GM21447 (cell line): ENCODE measurements at regions not wholly inside any gene's neighbourhood (a gene's known extent, or its start where the extent isn't known, plus 50 kb on each side); places are given as distances from the start of the nearest gene placed in this dataset.

Experiments
- ATAC-seq: cut with Tn5 transposase; IDR thresholded peaks from one replicate; pipeline ENCODE4 v1.9.1; 2021; ENCODE audit not compliant: unreplicated experiment

GRCh38 chr10:3526727-3527501 lies 258.1 kb downstream of the KLF6 start:
- ATAC-seq = no peak

GRCh38 chr10:3525832-3526449 lies 259.1 kb downstream of the KLF6 start:
- ATAC-seq = no peak

- ATAC-seq = no peak
These were observed 260.7 kb downstream of the KLF6 start for GRCh38 chr10:3524086-3524960.

GRCh38 chr10:3523309-3524050 lies 261.5 kb downstream of the KLF6 start:
- no peak for ATAC-seq

GRCh38 chr10:3516923-3517255 lies 268.1 kb downstream of the KLF6 start:
- ATAC-seq = no peak

DNA sequence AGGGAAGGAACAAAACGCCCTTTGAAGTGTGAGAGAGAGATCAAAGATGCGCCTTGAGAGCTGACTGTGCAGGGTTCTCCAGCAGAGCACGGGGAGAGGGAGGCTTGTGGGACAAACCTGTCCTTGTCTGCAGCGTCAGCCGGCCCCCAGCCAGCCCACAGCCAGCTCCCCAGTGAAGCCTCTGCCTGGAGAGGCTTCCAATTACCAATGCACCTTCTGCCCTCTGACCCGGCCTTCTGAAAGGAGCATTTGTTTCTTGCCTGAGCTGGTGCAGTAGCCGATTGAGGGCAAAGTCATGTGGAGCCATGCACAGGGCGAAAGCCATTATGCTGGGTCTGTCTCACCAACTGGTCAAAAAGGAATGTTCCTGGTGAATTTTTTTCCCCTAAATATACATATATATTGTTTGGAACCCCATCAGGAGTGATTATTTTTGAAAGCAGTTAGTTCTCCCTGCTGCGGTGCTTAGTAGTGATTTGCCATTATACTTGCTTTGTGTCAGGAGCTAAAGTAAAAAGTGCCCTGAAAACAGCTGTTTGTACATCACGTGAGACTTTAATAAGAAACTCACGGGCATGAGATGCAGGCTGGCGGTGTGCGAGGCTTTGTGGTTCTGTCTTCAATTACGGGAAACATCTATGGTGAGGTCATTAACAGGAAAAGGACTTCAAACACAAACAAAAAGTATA lies 268.6 kb downstream of the KLF6 start:
- no peak for ATAC-seq

GRCh38 chr10:3514691-3515090 lies 270.3 kb downstream of the KLF6 start:
- no peak for ATAC-seq

GRCh38 chr10:3512263-3512662 lies 272.7 kb downstream of the KLF6 start:
- no peak for ATAC-seq

DNA sequence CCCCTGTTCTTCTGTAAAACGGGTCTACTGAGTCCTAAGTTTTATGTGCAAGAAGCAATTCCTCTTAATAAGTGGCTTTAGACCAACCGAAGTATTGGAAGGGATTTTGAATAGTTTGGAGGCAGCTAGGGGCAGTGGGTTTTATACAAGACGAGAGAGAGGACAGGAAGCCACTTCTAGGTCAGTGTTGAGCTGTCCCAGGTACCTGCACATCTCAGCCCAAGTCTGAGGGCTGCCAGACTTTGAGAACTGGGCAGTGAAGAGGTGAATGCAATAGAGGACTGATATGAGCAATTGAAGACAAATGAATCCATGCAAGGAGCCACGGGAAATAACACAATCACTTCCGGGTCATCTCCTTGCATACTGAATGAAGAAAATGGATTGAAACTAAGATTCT lies 273.5 kb downstream of the KLF6 start:
- no peak for ATAC-seq

GRCh38 chr10:3510741-3511140 lies 274.3 kb downstream of the KLF6 start:
- ATAC-seq = no peak

- ATAC-seq = no peak
These were observed 275.7 kb downstream of the KLF6 start for GRCh38 chr10:3509355-3509754.

DNA sequence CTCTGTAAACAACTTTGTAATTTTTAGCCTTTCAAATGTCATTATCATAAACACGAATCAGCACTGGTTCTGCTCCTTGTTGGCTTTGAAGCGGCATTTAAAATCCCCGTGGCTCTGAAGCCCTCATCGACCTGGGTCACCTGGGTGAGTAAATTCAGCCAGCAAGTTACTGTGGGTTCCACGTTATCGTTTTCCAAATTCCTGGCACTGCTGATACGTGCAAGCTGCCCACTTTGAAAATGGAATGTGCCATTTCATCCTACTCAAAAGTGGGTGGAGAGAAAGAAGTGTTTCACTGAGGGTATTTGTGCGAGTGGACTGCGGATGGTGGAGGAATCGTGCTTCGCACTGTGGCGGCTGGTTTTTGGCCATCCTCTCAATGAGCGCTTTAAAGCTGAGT lies 281.7 kb downstream of the KLF6 start:
- ATAC-seq = no peak

GRCh38 chr10:3502673-3503072 lies 282.3 kb downstream of the KLF6 start:
- ATAC-seq = no peak

DNA sequence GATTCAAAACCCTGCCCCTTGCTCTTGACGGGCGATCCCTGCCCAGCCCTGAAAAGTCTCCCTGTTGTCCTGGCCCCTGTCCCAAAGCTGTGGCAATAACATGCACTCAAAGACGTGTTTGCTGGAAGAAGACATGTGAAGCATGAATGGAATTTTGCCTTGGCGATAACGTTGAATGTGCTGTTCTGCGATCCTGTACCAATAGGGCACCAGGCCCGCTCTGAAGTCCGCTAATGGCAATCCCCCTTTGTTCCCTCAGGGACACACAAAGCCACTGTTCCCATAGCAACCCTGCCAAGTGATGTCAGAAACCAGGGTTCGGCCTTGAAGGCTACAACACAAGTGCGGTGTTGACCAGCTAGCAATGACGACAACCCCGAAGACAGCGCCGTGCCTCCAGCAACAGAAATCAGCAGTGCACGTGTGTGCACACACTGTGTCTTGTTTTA lies 284.6 kb downstream of the KLF6 start:
- no peak for ATAC-seq

- no peak for ATAC-seq
These were observed 285.9 kb downstream of the KLF6 start for GRCh38 chr10:3499120-3499519.

DNA sequence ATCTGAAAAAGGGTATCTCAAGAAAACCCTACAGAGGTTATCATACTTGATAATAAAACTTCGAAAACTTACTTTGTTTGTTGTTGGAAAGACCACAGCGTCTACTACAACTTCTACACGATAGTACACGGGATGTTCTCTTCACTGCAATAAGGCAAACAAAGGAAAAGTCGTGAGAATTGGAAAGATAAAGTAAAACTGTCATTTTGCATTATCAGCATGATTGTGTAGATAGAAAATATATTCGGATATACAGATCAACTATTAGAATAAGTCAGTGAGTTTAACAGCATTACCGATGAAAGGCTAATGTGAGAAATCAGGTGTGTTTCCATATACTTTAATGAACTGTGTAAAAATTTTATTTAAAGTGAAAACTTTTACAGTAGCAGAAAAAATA lies 287.4 kb downstream of the KLF6 start:
- no peak for ATAC-seq

- ATAC-seq = no peak
These were observed 288.9 kb downstream of the KLF6 start for GRCh38 chr10:3496138-3496537.

DNA sequence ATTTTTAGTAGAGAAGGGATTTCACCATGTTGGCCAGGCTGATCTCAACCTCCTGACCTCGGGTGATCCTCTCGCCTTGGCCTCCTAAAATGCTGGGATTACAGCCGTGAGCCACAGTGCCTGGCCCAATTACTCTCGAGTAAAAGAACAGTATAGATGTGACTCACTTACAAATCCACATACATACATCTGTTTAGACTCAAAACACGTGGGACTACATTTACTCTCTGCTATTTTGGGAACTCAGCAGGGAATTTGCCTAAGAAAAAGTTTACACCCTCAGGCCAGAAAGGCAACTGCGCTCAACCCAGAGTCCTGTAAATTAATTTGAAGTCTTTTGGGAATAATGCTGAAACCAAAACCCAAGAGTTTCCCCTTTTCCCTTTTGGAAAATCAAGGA lies 289.7 kb downstream of the KLF6 start:
- no peak for ATAC-seq

- no peak for ATAC-seq
These were observed 290.2 kb downstream of the KLF6 start for GRCh38 chr10:3494838-3495230.

- no peak for ATAC-seq
These were observed 290.7 kb downstream of the KLF6 start for GRCh38 chr10:3494131-3494837.
